Peyer's patch (tissue), 4 donors: ENCODE measurements at regions not wholly inside any gene's neighbourhood (a gene's known extent, or its start where the extent isn't known, plus 50 kb on each side); places are given as distances from the start of the nearest gene placed in this dataset.

Experiments
- CTCF ChIP-seq, 6 experiments: fragments of 450-650 bp in 4 of 6; fragments of 200-600 bp in 2 of 6; sonication (generic) in 1 of 6; IDR thresholded peaks; one replicate each; pipeline ENCODE4 v1.5.1; 2017 to 2019; ENCODE audit warnings: antibody characterized with exemption in 6 of 6, mild to moderate bottlenecking in 3 of 6, moderate library complexity in 1 of 6
- POLR2A ChIP-seq, 2 donors: fragments of 450-650 bp; IDR thresholded peaks; one replicate each; pipeline ENCODE4 v1.5.1; 2017; ENCODE audit warnings: antibody characterized with exemption in 2 of 2, mild to moderate bottlenecking in 2 of 2, moderate library complexity in 2 of 2

GRCh38 chr2:149645391-149645790 lies 57.8 kb upstream of the MMADHC start:
- TF ChIP-seq CTCF (IDR thresholded peaks at IDR 0.05) (no peak), POLR2A (IDR thresholded peaks at IDR 0.05) (no peak)
